NCI-H2196 (cell line): ENCODE measurements at regions not wholly inside any gene's neighbourhood (a gene's known extent, or its start where the extent isn't known, plus 50 kb on each side); places are given as distances from the start of the nearest gene placed in this dataset.

Source experiments
- DNase-seq: peaks from one replicate; lab custom pipeline; 2025; ENCODE audit not compliant: unreplicated experiment; lab: John Stamatoyannopoulos, UW

DNA sequence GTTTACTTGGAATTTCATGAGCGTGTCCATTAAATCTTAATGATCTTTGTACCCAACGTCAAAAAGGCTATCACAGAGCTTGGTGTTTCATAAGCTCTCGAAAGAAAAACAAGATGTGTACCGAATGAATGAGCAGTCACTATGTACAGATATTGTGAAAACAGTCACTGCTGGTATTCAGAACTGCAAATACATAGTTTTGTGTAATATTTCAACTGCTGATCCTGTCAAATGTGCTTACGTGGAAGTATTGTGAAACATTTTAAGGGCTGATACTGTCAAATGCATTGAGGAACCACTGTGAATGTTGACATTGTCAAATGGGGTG lies 184.2 kb upstream of the KLHL29 start:
- DNase-seq, result no peak

DNA sequence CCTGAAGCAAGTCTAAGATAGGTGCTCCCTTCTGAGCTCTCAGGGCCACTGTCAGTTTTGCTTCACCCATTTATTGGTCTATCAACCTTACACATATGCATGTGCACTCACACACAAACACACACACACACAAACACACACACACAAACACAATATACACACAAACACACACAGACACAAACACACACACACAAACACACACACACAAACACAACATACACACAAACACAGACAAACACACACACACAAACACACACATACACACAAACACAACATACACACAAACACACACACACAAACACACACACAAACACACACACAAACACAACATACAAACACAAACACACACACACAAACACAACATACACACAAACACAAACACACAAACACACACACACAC lies 181.6 kb upstream of the KLHL29 start:
- no peak for DNase-seq

DNA sequence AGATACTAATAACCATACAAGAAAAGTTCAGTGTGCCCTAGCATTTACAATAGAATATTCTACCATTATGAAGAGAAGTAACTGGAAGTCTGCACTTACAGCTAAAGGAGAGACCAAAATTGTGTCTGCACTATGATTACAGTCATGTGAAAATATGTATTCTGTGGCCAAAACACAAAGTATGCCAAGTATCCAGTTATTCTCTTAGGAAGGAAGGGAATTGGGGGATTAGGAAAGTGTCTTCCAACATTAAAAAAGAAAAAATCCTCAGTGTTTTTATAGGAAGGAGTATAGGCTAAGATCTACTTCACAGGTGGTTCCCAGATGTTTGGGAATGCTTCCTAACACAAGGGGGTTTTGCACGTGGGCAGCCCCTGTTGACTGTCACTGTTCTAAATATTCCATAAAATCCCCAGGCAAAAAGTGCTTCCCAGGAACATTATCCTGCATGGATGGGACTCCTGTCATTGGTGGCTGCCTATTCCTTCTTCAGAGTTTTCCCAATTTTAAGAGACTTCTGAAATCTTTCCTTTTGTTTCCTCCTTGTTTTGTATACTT lies 180.2 kb upstream of the KLHL29 start:
- no peak for DNase-seq

DNA sequence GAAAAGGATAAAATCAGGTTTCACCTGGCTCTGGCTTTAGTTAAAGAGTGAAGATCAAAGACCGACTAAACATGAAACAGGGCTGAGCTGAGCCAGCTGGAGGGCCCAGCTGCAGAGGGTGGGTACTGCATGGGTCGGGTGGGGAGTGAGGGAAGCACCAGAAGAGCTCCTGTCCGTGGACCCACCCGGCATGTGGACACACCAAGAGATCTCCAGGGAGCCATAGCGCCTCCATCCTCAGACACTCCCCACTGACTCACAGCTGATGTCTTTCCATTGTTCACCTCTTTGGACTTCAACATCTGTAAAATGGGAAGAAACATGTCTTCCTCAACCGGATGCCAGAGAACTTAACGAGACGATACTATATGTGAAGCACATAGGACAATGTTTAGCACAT lies 178.3 kb upstream of the KLHL29 start:
- DNase-seq, result no peak

DNA sequence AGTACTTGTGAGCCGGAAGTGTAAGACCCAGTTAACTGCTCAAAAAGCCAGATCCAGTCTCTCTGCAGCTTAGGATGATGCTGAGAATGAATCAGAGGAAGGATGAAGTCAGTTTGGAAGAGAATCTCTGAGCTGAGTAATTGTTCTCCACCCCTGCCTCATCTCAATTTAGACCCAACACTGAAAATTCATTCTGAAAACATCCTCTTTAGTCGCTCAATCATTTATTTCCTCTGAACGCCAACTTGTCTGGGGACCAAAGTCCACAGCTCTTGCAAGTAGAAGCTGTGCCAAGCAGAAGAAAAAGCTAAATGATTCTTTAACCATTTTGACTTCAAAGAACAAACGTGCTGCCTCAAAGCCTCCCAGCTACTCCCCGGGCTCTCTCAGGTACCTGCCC lies 177.1 kb upstream of the KLHL29 start:
- no peak for DNase-seq

DNA sequence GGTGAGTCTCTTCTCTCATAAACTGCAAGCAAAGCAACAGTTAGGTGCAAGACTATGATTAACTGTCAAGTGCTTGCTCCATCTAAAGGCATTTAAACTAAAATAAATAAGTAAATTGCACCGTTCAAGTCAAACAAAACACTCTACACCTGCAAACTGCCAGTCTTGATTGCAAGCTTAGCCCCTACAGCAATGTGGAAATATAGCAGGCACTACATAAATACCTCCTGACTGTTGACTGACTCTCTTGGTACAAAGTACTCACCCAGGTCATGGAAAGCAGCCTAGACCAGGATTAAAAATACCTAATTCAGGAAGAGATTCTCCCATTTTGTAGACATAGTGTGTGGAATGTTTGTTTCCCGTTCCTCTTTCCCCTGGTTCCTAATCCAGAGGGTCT lies 176.6 kb upstream of the KLHL29 start:
- DNase-seq, result no peak

DNA sequence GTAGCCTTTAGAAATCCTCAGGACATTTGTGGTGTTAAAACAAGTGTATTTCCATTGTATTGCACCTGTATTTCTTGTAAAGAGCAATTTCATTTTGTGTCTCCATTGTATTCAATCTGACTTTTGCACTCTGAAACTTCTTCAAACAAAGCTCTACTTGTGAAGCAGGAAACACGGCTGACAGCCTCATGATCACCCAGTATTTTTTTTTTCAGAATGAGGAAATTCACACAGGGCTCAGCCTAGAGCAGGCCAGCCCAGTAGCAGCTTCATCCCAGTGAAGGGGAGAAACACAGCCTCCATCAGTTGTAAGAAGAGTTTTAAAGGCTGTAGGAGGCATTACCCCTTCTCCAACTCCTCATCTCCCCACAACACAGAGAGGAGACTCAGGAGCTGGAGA lies 175.9 kb upstream of the KLHL29 start:
- no peak for DNase-seq

DNA sequence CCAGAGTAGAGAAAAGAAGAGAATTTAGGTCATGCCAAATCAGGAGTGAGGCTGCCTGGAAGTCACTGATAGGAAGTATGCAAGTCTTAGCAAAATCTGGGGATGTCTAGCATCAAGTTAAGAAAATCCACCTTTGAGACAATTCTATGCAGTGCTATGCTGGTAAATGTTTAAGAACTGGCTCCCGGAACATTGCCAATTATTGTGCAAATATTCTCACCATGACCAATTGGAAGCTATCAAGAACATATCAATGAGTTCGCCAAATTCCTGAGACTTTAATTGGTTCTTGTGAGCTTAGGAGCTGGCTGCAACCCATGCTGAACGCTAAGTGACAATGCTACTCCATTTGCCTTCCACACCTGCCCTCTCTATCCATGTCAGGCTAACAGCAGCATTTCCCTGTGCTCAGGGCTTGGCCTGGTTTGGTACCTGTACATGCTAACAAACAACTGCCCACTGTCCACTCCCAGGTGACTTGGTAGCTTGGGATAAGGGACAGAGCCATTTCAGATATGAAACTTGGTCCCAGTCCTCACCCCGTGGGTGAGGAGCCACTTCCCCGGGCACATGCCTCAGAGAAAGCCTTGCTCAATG lies 172.9 kb upstream of the KLHL29 start:
- DNase-seq, result no peak

DNA sequence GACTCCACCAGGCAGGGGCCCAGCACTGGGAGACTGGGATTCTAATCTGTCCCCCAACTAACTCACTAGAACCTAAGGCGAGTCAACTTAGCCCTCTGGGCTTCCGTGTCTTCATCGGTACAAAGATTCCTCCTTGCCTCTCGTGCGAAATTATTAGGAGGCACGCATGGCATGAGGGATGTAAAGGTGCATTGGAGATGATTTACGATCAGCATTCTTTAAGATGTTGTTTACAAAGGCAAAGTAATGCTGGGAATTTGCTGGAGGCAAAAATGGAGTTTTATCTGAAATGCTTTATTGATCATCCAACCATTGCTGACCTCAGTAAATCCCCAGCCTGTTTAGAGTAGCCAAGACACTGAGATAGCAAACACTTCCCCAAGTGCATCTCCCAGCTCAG lies 171.8 kb upstream of the KLHL29 start:
- no peak for DNase-seq

DNA sequence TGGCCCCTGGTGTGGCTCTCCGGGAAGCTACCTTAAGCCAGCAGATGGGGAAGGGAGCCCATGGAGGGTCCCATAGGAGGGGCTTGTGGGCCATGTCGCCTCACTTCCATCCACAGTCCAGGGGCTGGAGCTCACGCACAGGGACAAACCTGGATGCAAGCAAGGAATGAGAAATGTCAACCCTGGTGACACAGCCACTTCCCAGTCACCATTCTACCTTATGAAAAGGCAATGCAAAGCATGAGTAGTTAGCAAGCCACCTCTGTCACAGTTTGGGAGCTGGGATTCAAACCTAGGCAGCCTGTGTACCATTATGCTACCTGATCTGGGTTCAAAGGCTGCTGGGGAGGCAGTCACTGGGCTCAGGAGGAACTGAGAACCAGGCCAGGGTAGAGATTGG lies 170.0 kb upstream of the KLHL29 start:
- no peak for DNase-seq

DNA sequence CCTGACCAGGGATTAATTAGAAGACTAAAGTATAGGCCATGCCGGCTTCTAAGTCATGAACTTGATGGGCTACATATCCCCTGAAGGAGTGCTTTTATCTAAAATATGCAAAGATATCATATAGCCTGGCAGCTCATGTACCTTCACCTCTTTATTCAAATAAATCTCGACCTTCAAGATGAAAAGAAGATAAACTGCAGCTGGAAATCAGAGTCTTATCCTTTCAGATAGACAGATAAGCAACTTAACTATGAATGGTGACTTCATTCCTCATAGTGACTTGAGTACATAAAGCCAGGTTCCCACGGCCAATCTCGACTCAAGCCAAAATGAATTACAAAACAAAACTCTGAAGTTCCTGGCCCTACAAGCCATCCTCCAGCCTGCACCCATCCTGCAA lies 165.3 kb upstream of the KLHL29 start:
- no peak for DNase-seq

DNA sequence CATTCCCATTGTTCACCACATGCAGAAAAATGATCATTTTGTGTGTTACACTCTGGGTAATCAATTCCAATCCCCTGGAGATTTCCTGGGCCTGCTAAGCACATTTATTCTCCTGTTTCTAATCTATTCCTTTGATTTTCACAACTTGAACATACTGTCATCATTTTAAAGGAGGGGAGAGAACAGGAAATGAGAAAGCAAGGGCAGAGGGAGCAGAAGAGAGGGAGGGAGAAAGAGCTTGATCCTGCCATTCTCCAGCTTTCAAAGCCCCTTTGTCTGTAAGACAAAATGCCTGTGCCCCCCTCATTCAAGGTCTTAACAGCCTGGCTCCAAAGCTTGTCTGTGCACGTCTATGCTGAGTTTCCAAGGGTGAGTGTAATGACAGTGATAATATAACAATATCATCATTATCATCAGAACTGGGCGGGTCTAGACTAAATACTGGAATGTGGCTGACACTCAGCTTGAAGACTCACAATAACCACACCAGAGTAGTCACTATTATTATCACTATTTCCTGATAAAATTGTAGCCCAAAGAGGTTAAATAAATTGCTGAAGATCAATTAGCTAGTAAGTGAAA lies 164.4 kb upstream of the KLHL29 start:
- DNase-seq, result no peak

DNA sequence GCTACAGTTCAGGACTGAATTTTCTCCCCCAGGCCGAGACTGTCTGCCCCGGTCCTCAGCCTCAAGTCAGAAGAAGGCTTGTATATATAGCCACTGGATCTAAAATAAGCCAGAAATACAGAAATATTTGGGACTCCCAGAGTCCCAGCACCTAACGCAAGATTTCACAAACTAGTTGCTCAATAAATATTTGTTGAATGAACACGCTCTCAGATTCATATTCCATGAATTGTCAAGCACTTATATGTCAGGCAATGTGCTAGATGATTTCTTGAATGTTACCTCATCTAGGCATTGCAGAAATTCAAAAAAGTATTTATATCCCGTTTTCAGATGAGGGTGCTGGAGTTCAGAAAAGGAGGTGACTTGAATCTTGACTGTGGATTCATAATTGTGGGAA lies 163.7 kb upstream of the KLHL29 start:
- DNase-seq, result no peak

DNA sequence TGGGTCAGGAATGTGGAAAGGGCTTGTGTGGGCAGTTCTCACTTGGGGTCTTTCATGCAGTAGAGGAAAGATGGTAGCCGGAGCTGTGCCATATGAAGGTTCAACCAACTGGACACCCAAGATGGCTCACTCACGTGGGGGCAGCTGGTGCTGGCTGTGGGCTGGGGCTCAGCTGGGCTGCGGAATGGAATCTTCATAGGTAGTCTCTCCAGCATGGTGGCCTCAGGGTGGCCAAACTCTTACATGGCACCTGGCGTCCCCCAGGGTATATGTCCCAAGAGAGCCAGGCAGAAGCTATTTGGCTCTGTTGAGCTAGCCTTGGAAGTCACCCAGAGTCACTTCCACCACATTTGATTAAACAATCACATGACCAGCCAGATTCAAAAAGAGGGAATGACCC lies 163.1 kb upstream of the KLHL29 start:
- DNase-seq, result no peak

DNA sequence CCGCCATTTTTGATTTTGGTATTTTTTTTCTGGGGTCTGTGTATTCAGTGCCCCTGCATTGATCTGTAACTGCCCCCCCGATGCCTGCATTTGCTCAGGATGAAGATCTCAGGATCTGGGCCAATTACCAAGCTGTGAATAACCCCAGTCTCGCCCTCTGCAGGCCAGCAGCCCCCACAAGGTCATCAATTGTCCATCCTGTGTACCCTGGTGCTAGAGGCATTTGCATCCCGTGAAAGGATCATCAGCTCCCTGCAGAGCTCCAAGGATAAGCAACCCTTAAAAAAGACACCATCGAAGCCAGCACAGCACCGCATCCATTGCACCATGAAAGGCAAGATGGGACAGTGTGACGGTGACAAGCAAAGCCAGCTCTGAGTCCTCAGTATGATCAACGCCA lies 154.1 kb upstream of the KLHL29 start:
- DNase-seq, result no peak

DNA sequence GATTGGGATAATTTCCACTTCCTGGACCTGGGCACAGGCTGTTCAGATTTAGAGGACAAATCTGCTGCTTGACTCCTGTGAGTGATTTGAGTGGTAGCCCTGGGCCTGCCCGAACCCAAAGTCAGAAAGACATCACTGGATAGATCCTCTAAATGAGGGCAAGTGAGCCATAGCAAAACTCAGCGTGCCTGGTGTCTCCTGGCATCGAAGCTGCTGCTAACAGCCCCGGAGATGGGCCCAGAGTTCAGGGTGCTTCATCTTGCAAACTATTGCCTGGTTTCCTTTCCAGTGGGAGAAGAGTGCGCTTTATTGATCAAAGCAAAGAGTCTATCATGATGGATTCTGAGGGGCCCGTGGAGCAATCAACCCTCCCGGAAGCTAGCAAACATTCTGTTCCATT lies 153.1 kb upstream of the KLHL29 start:
- no peak for DNase-seq

DNA sequence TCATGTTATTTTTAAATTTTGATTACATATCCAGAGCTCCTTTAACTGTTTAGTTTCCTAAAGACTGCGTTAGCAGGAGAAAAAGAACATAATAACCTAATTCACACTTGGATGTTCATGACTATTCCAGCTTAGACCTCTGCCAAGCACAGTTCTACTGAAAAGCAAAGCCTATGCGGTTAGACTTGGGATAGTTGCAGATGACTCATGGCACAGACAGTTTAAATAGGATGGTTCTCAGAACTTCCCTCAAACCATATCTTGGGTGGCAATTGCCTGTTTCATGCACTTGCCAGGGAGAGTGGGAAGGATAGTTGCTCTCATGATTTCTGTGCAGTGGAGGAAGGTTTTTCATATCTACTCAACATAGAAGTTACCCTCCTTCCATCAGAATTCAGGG lies 149.7 kb upstream of the KLHL29 start:
- no peak for DNase-seq

DNA sequence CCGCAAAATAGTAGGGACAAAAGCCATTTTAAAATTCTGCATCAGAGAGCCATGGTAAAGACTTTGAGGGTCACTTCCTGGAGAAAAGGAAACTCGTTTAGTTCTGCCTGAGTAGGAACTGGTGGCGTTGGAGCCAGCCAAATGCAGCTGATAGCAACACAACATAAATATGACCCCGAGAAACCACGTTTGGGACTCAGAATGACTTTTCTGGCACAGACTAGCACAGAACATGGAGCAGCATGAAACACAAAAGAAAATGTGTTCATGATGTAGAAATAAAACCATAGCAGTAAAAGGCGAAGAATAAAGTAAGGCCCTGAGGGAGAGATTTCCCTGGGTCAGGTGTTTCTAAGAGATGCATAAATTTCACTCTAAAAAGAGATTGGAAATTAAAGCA lies 149.2 kb upstream of the KLHL29 start:
- no peak for DNase-seq

DNA sequence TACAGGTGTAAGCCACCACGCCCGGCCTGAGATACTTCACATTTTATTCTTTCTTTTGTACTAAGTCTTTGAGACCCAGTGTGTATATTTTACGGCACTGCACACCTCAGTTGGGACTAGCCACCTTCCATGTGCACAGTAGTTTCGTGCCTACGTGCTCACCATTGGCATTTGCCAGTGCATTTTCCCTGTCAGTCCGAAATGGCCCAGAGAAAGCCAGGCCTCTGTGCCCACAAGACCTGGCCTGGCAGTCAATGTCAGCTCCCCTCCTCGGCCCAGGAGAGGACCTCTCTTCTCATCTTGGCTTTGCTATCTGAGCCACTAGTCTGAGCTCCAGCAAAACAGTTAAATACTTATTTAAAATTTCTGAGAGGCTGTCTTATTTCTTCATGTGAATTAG lies 147.8 kb upstream of the KLHL29 start:
- no peak for DNase-seq

DNA sequence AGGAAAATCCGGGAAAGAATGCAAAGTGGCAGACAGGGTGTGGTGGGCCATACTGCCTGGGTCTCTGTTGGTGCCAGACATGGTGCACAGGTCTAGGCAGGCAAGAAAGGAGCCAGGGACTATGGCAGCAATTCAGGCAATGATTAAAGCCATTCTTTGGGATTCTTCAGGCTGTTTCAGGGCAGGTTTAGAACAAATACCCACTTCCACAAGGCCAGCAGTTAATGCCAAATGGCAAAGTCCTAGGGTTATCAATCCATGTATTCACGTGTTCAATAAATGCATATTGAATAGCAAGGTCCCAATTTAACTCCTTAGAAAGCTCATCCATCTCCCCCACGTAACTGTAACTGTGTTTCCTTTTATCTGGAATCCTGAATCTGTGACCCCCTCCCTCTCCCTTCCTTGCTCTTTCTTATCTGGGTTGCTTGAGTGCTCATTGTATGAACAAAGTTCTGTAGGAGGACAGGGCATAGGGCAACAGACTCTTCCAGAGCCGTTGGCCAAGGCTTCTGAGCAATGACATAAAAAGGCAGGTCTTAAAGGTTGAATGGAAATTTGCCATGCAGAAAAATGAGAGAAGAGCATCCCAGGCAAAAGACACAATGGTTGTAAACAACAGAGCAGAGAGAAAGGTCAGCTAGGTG lies 146.8 kb upstream of the KLHL29 start:
- no peak for DNase-seq

DNA sequence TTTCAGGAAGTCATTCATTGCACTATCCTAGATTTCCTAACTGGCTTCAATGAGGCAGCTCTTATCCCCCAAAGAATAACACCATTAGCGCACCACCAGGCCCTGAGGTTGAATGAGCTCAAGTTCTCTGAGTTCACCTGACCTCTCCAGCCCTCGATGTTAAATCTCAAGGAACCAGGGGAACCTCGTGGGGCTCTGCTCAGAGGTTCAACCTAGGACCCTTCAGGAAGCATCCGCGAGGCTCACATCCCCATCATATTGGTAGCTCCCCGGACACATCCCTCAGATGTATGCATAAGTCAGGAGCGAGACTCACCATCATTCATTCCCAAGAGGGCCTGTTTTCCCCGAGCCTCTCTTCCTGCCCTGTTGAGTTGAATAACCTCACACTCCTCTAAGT lies 145.6 kb upstream of the KLHL29 start:
- no peak for DNase-seq

DNA sequence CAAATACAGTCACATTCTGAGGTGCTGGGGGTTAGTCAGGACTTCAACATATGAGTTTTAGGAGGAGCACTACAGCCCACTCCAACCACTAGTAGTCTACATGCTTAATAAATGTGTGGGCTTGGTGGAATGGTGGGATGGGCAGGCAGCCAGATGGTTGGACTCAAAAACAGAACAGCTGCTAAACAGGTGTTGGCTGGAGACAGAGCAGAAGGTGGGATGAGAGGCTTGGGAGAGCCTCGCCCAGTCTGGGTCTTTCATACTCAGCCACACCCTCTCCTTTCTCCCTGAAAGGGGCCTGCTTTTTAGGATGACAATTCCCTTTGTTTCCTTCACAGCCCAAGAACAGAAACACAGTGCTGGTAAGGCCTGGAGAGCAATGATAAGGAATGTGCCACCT lies 143.9 kb upstream of the KLHL29 start:
- DNase-seq, result no peak
